MM.1S (cell line): ENCODE measurements at regions not wholly inside any gene's neighbourhood (a gene's known extent, or its start where the extent isn't known, plus 50 kb on each side); places are given as distances from the start of the nearest gene placed in this dataset.

Experiments used
- DNase-seq: peaks from one replicate; pipeline ENCODE4 v3.0.0-alpha.2; 2015
- H2AFZ ChIP-seq: fragments of 300-600 bp; sonication (generic); 2 replicates; pipeline ENCODE4 v1.6.0; 2016; ENCODE audit warnings: antibody characterized with exemption, low read length
- H3F3A ChIP-seq: fragments of 300-600 bp; sonication (generic); 2 replicates; pipeline ENCODE4 v1.6.1; 2016; ENCODE audit warnings: mild to moderate bottlenecking, antibody characterized with exemption, low read length, moderate library complexity, mixed read lengths; ENCODE audit not compliant: insufficient read depth
- H3K27ac ChIP-seq: fragments of 300-600 bp; sonication (generic); 2 replicates; pipeline ENCODE4 v1.5.1; 2016; ENCODE audit warnings: mild to moderate bottlenecking, low read length
- H3K27me3 ChIP-seq: fragments of 300-600 bp; sonication (generic); replicated peaks from 2 replicates; pipeline ENCODE4 v1.6.0; 2016; ENCODE audit warnings: low read length; ENCODE audit not compliant: insufficient read depth
- H3K36me3 ChIP-seq: fragments of 300-600 bp; sonication (generic); replicated peaks from 2 replicates; pipeline ENCODE4 v1.6.1; 2016; ENCODE audit warnings: mild to moderate bottlenecking, low read length, mixed read lengths; ENCODE audit not compliant: insufficient read depth
- H3K4me1 ChIP-seq: fragments of 300-600 bp; sonication (generic); 2 replicates; pipeline ENCODE4 v1.6.1; 2016; ENCODE audit warnings: low read length, mixed read lengths
- H3K4me2 ChIP-seq: fragments of 300-600 bp; sonication (generic); 2 replicates; pipeline ENCODE4 v1.6.0; 2016; ENCODE audit warnings: low read depth, low read length
- H3K4me3 ChIP-seq: fragments of 300-600 bp; sonication (generic); 2 replicates; pipeline ENCODE4 v1.5.1; 2016; ENCODE audit warnings: low read length, mixed read lengths
- H3K79me2 ChIP-seq: fragments of 300-600 bp; sonication (generic); 2 replicates; pipeline ENCODE4 v1.6.1; 2016; ENCODE audit warnings: mixed run types, low read length, mixed read lengths
- H3K9ac ChIP-seq: fragments of 300-600 bp; sonication (generic); 2 replicates; pipeline ENCODE4 v1.6.1; 2016; ENCODE audit warnings: low read length, mixed read lengths
- H3K9me2 ChIP-seq: fragments of 300-600 bp; sonication (generic); replicated peaks from 2 replicates; pipeline ENCODE4 v1.6.1; 2016; ENCODE audit warnings: mild to moderate bottlenecking, low read length, mixed read lengths; ENCODE audit not compliant: insufficient read depth
- H3K9me3 ChIP-seq: fragments of 300-600 bp; sonication (generic); replicated peaks from 2 replicates; pipeline ENCODE4 v1.6.1; 2016; ENCODE audit warnings: mild to moderate bottlenecking, low read length, mixed read lengths; ENCODE audit not compliant: insufficient read depth
- H4K20me1 ChIP-seq: fragments of 300-600 bp; sonication (generic); 2 replicates; pipeline ENCODE4 v1.6.1; 2016; ENCODE audit warnings: mild to moderate bottlenecking, low read length, moderate library complexity, mixed read lengths; ENCODE audit not compliant: insufficient read depth
- EZH2 ChIP-seq: fragments of 300-600 bp; sonication (generic); optimal IDR thresholded peaks from 2 replicates; pipeline ENCODE3; 2017; ENCODE audit warnings: low read depth, mild to moderate bottlenecking, antibody characterized with exemption, low read length, mixed read lengths
- EZH2phosphoT487 ChIP-seq: fragments of 300-600 bp; sonication (generic); IDR thresholded peaks from 2 replicates; pipeline ENCODE4 v1.6.1; 2018; ENCODE audit warnings: antibody characterized with exemption, low read length
- TF ChIP-seq, protein P1 (sequence below): fragments of 300-600 bp; sonication (generic); IDR thresholded peaks from 2 replicates; pipeline ENCODE4 v1.5.1; 2016; ENCODE audit warnings: antibody characterized with exemption, low read length, mixed read lengths

GRCh38 chr2:139162957-139163356, 382.8 kb upstream of the NXPH2 start:
- no peaks in the 10 kb centered on the region for H3K9me2 ChIP-seq
- H3F3A ChIP-seq, result no peaks in the 10 kb centered on the region
- H3K4me3 ChIP-seq, result no peak overlapping the region
- H3K4me1 ChIP-seq, result no peaks in the 10 kb centered on the region
- no peak for TF ChIP-seq EZH2phosphoT487
- TF ChIP-seq EZH2, result no peak
- TF ChIP-seq, protein P1, sequence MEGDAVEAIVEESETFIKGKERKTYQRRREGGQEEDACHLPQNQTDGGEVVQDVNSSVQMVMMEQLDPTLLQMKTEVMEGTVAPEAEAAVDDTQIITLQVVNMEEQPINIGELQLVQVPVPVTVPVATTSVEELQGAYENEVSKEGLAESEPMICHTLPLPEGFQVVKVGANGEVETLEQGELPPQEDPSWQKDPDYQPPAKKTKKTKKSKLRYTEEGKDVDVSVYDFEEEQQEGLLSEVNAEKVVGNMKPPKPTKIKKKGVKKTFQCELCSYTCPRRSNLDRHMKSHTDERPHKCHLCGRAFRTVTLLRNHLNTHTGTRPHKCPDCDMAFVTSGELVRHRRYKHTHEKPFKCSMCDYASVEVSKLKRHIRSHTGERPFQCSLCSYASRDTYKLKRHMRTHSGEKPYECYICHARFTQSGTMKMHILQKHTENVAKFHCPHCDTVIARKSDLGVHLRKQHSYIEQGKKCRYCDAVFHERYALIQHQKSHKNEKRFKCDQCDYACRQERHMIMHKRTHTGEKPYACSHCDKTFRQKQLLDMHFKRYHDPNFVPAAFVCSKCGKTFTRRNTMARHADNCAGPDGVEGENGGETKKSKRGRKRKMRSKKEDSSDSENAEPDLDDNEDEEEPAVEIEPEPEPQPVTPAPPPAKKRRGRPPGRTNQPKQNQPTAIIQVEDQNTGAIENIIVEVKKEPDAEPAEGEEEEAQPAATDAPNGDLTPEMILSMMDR, result no peak
- H3K27ac ChIP-seq, result no peak overlapping the region
- H3K79me2 ChIP-seq, result no peaks in the 10 kb centered on the region
- no peaks in the 10 kb centered on the region for H4K20me1 ChIP-seq
- H3K27me3 ChIP-seq, result no peaks in the 10 kb centered on the region
- H3K36me3 ChIP-seq, result no peaks in the 10 kb centered on the region
- DNase-seq, result no peak
- H3K9ac ChIP-seq, result no peak overlapping the region
- H3K9me3 ChIP-seq, result no peaks in the 10 kb centered on the region
- no peak overlapping the region for H2AFZ ChIP-seq
- no peak overlapping the region for H3K4me2 ChIP-seq

DNA sequence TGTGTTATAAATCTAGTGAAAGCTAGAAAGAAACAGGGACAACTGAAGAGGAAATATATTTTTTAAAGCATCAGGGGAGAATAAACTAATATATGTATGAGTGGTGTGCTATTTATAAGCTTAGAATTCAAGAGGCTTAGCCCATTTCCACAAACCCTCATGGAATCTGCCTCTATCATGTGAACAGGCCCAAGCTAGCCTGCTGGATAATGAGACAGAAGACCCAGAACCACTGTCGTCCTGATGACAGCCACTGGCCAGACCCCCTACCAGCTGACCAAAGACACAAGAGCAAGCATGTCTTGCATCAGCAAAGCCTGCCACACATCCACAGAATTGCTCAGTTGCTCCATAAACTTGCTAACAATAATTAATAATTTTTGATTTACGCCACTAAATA, 382.3 kb upstream of the NXPH2 start:
- H3K27ac ChIP-seq, result no peak overlapping the region
- H3K9me2 ChIP-seq, result no peaks in the 10 kb centered on the region
- DNase-seq, result no peak
- no peak overlapping the region for H3K9ac ChIP-seq
- TF ChIP-seq, protein P1, result no peak
- TF ChIP-seq EZH2, result no peak
- no peak for TF ChIP-seq EZH2phosphoT487
- no peaks in the 10 kb centered on the region for H4K20me1 ChIP-seq
- no peak overlapping the region for H3K4me2 ChIP-seq
- H3K9me3 ChIP-seq, result no peaks in the 10 kb centered on the region
- H3K4me3 ChIP-seq, result no peak overlapping the region
- no peaks in the 10 kb centered on the region for H3K27me3 ChIP-seq
- H2AFZ ChIP-seq, result no peak overlapping the region
- no peaks in the 10 kb centered on the region for H3K79me2 ChIP-seq
- H3F3A ChIP-seq, result no peaks in the 10 kb centered on the region
- H3K36me3 ChIP-seq, result no peaks in the 10 kb centered on the region
- no peaks in the 10 kb centered on the region for H3K4me1 ChIP-seq

- no peaks in the 10 kb centered on the region for H3K9me2 ChIP-seq
- H3K4me1 ChIP-seq, result no peaks in the 10 kb centered on the region
- H3K27ac ChIP-seq, result no peak overlapping the region
- H3K4me3 ChIP-seq, result no peak overlapping the region
- DNase-seq, result no peak
- TF ChIP-seq EZH2phosphoT487 (no peak), EZH2 (no peak)
- TF ChIP-seq, protein P1, result no peak
- H3K9ac ChIP-seq, result no peak overlapping the region
- no peaks in the 10 kb centered on the region for H3K9me3 ChIP-seq
- H3K36me3 ChIP-seq, result no peaks in the 10 kb centered on the region
- H4K20me1 ChIP-seq, result no peaks in the 10 kb centered on the region
- H2AFZ ChIP-seq, result no peak overlapping the region
- no peaks in the 10 kb centered on the region for H3F3A ChIP-seq
- H3K27me3 ChIP-seq, result no peaks in the 10 kb centered on the region
- H3K79me2 ChIP-seq, result no peaks in the 10 kb centered on the region
- no peak overlapping the region for H3K4me2 ChIP-seq
These were observed 380.6 kb upstream of the NXPH2 start for GRCh38 chr2:139160836-139161235.
